HG02610 (cell line): ENCODE measurements at regions not wholly inside any gene's neighbourhood (a gene's known extent, or its start where the extent isn't known, plus 50 kb on each side); places are given as distances from the start of the nearest gene placed in this dataset.
"Not testable (repeated sequence)": the region's sequence is repeated elsewhere in the genome, so short reads cannot be mapped to it uniquely, and the experiment has no call there.

Source experiments
- ATAC-seq: cut with Tn5 transposase; IDR thresholded peaks from one replicate; pipeline ENCODE4 v1.9.1; 2021; ENCODE audit warnings: mild to moderate bottlenecking, moderate library complexity; ENCODE audit not compliant: unreplicated experiment

- ATAC-seq: not testable (repeated sequence)
These were observed 133.6 kb upstream of the VOPP1 start for GRCh38 chr7:55705728-55706450.

- ATAC-seq: not testable (repeated sequence)
These were observed 130.5 kb upstream of the VOPP1 start for GRCh38 chr7:55702831-55703230.

GRCh38 chr7:55699450-55699842 is 127.1 kb upstream of the VOPP1 start:
- ATAC-seq: not testable (repeated sequence)

GRCh38 chr7:55698607-55699449 is 126.5 kb upstream of the VOPP1 start:
- peak; percentile 92 for ATAC-seq

- not testable (repeated sequence) for ATAC-seq
These were observed 123.8 kb upstream of the VOPP1 start for GRCh38 chr7:55695893-55696701.

GRCh38 chr7:55694484-55694883 is 122.2 kb upstream of the VOPP1 start:
- ATAC-seq: not testable (repeated sequence)

GRCh38 chr7:55688684-55689681 is 116.7 kb upstream of the VOPP1 start:
- ATAC-seq: peak; percentile 54

- ATAC-seq: not testable (repeated sequence)
These were observed 116.0 kb upstream of the VOPP1 start for GRCh38 chr7:55688261-55688660.

- not testable (repeated sequence) for ATAC-seq
These were observed 115.0 kb upstream of the VOPP1 start for GRCh38 chr7:55687252-55687651.

- not testable (repeated sequence) for ATAC-seq
These were observed 114.5 kb upstream of the VOPP1 start for GRCh38 chr7:55686771-55687170.

- ATAC-seq: not testable (repeated sequence)
These were observed 111.2 kb upstream of the VOPP1 start for GRCh38 chr7:55683501-55683900.

- not testable (repeated sequence) for ATAC-seq
These were observed 103.3 kb upstream of the VOPP1 start for GRCh38 chr7:55675589-55675988.

- ATAC-seq: not testable (repeated sequence)
These were observed 101.2 kb upstream of the VOPP1 start for GRCh38 chr7:55673525-55673924.

- ATAC-seq: not testable (repeated sequence)
These were observed 99.8 kb upstream of the VOPP1 start for GRCh38 chr7:55672084-55672483.

- peak; percentile 64 for ATAC-seq
These were observed 85.4 kb upstream of the VOPP1 start for GRCh38 chr7:55657654-55658053.

GRCh38 chr7:55651057-55651456 is 78.8 kb upstream of the VOPP1 start:
- peak; percentile 30 for ATAC-seq

GRCh38 chr7:55649238-55649637 is 76.9 kb upstream of the VOPP1 start:
- ATAC-seq: no peak

GRCh38 chr7:55644567-55644966 is 72.3 kb upstream of the VOPP1 start:
- ATAC-seq: no peak

GRCh38 chr7:55642266-55642665 is 70.0 kb upstream of the VOPP1 start:
- ATAC-seq: no peak

GRCh38 chr7:55641811-55642210 is 69.5 kb upstream of the VOPP1 start:
- peak; percentile 88 for ATAC-seq
